Nephron (organoid): ENCODE measurements at regions not wholly inside any gene's neighbourhood (a gene's known extent, or its start where the extent isn't known, plus 50 kb on each side); places are given as distances from the start of the nearest gene placed in this dataset.

ENCODE experiments used
- H3K27ac Mint-ChIP-seq, 3 experiments: 2 replicates each; pipeline ENCODE4 v1.8.0; 2020; ENCODE audit warnings: mixed read lengths in 3 of 3, mild to moderate bottlenecking in 2 of 3, moderate library complexity in 1 of 3
- H3K27me3 Mint-ChIP-seq: 2 replicates; pipeline ENCODE4 v1.8.0; 2021; ENCODE audit warnings: low read depth, mild to moderate bottlenecking, moderate library complexity, mixed read lengths
- H3K36me3 Mint-ChIP-seq: 2 replicates; pipeline ENCODE4 v1.8.0; 2020; ENCODE audit warnings: low read depth, mixed read lengths
- H3K4me1 Mint-ChIP-seq: 2 replicates; pipeline ENCODE4 v1.8.0; 2020; ENCODE audit warnings: mixed read lengths
- H3K4me3 Mint-ChIP-seq, 3 experiments: 2 replicates each; pipeline ENCODE4 v1.8.0; 2020; ENCODE audit warnings: mild to moderate bottlenecking in 3 of 3, mixed read lengths in 3 of 3, moderate library complexity in 2 of 3
- H3K9me3 Mint-ChIP-seq: 2 replicates; pipeline ENCODE4 v1.8.0; 2020; ENCODE audit warnings: mixed read lengths
- TF ChIP-seq, protein P1 (sequence below), 3 experiments: fragments of 200-600 bp; sonication (generic); IDR thresholded peaks; one replicate each; pipeline ENCODE4 v1.5.0; 2021; ENCODE audit warnings: antibody characterized with exemption in 3 of 3; ENCODE audit not compliant: unreplicated experiment in 3 of 3

DNA sequence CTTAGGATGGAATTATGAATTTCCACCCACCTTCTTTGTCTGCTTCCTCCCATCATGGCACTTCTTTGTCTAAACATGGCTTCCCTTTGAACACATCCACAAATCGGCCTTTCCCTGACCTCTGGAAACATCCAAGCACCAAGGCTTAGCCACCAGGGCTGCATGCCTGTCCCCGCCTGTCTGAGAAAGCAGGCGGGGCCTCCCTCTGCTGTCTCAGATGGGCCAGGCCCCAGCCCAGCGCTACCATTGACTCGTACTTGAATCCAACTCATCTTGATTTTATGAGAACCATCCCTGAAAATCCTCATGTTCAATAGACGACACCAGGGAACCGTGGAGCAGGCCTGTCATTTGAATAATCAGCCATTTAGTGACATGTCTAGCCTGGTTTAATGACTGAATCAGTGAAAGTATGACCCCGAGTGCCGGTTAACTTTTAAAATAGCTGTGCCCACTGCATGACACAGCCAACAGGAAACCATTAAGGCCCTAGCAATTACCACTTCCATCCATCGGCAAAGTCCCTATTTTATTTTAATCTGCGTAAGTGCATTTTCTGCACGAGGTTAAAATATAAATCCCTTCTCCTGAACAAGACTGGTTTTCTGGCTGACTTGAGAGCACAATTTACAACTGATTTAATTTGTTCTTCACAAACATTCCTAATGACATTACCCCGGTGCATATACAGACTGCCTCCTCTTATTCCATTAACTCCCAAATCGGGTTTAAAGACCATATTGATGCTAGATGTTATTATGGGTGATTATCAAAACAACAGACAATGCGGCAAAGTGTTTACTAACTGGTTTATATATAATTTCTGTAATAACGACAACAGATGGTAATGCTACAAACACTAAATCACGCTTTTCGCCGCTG is 194.7 kb downstream of the BUB3 start:
- TF ChIP-seq, protein P1, sequence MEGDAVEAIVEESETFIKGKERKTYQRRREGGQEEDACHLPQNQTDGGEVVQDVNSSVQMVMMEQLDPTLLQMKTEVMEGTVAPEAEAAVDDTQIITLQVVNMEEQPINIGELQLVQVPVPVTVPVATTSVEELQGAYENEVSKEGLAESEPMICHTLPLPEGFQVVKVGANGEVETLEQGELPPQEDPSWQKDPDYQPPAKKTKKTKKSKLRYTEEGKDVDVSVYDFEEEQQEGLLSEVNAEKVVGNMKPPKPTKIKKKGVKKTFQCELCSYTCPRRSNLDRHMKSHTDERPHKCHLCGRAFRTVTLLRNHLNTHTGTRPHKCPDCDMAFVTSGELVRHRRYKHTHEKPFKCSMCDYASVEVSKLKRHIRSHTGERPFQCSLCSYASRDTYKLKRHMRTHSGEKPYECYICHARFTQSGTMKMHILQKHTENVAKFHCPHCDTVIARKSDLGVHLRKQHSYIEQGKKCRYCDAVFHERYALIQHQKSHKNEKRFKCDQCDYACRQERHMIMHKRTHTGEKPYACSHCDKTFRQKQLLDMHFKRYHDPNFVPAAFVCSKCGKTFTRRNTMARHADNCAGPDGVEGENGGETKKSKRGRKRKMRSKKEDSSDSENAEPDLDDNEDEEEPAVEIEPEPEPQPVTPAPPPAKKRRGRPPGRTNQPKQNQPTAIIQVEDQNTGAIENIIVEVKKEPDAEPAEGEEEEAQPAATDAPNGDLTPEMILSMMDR (IDR thresholded peaks at IDR 0.05; ENCODE audit: unreplicated experiment in 3 of 3) = no peak
- Mint-ChIP-seq H3K27ac (no peak overlapping the region), H3K4me3 (no peak overlapping the region), H3K36me3 (no peaks in the 10 kb centered on the region), H3K4me1 (no peaks in the 10 kb centered on the region), H3K9me3 (no peaks in the 10 kb centered on the region), H3K27me3 (peaks cover 7% of the 10 kb centered on the region)

- Mint-ChIP-seq H3K4me1 (no peaks in the 10 kb centered on the region), H3K4me3 (no peak overlapping the region), H3K36me3 (no peaks in the 10 kb centered on the region), H3K9me3 (no peaks in the 10 kb centered on the region), H3K27ac (no peak overlapping the region), H3K27me3 (peaks cover 25% of the 10 kb centered on the region)
- TF ChIP-seq, protein P1 (IDR thresholded peaks at IDR 0.05; ENCODE audit: unreplicated experiment in 3 of 3) = no peak
Observed at GRCh38 chr10:123351715-123352114, 197.5 kb downstream of the BUB3 start.

GRCh38 chr10:123354521-123354920 is 200.3 kb downstream of the BUB3 start:
- Mint-ChIP-seq H3K4me3 (no peak overlapping the region), H3K9me3 (no peaks in the 10 kb centered on the region), H3K27me3 (peaks cover 42% of the 10 kb centered on the region), H3K27ac (no peak overlapping the region), H3K36me3 (no peaks in the 10 kb centered on the region), H3K4me1 (peaks cover 9% of the 10 kb centered on the region)
- TF ChIP-seq, protein P1 (IDR thresholded peaks at IDR 0.05; ENCODE audit: unreplicated experiment in 3 of 3) = no peak

DNA sequence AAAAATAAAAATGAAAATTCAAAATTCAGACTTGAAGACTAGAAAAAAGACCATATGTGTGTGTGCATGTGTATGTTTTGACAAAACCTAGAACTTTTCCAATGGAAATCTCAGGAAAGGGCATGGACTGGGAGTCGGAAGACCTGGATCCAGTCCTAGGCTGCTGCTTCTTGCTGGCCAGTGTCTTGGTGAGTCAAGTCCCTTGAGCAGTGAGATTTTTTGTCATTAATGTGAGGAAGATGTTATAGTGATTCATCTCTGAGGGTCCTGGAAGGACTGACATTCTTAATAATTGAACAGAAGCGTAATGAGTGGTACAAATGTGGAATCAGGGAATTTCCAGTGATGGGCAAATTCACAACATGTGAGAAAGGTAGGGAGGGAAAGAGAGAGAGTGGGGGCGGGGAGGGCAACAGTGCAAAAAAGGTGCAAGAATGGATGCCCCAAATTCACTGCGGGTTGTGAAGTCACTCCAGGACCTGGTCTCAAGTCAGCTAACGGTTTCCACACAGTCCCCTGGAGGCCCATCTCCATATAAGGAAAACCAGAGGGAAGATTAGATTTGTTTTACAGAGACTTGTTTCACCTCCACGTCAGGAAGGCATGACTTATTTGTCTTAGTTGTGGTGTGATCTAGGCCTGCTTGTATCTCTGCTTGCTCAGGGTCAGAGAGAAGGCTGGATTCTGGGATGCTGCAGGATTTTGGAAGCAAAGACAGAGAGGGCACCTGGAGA is 201.7 kb downstream of the BUB3 start:
- H3K27me3 Mint-ChIP-seq = peaks cover 42% of the 10 kb centered on the region
- H3K4me1 Mint-ChIP-seq = peaks cover 9% of the 10 kb centered on the region
- no peak overlapping the region for H3K4me3 Mint-ChIP-seq
- no peak overlapping the region for H3K27ac Mint-ChIP-seq
- TF ChIP-seq, protein P1 (IDR thresholded peaks at IDR 0.05; ENCODE audit: unreplicated experiment in 3 of 3) = no peak
- H3K36me3 Mint-ChIP-seq = no peaks in the 10 kb centered on the region
- H3K9me3 Mint-ChIP-seq = no peaks in the 10 kb centered on the region

GRCh38 chr10:123356799-123357198 is 202.6 kb downstream of the BUB3 start:
- peaks cover 9% of the 10 kb centered on the region for H3K4me1 Mint-ChIP-seq
- no peaks in the 10 kb centered on the region for H3K9me3 Mint-ChIP-seq
- H3K27ac Mint-ChIP-seq = no peak overlapping the region
- H3K4me3 Mint-ChIP-seq = no peak overlapping the region
- peaks cover 42% of the 10 kb centered on the region for H3K27me3 Mint-ChIP-seq
- no peaks in the 10 kb centered on the region for H3K36me3 Mint-ChIP-seq
- TF ChIP-seq, protein P1 (IDR thresholded peaks at IDR 0.05; ENCODE audit: unreplicated experiment in 3 of 3) = no peak
